Caco-2 (cell line): ENCODE measurements at regions not wholly inside any gene's neighbourhood (a gene's known extent, or its start where the extent isn't known, plus 50 kb on each side); places are given as distances from the start of the nearest gene placed in this dataset.

Experiments
- BruUV-seq: library from RNA; stranded (reverse); fragments of 400-500 nt; replicated peaks from 2 replicates; lab custom pipeline; 2021; lab: Mats Ljungman, UMichigan
- CTCF ChIA-PET: fragments of 300-600 bp; sonication (Branson Sonifier 250); formaldehyde crosslinking; loops from one replicate; lab custom pipeline; 2022; ENCODE audit warnings: antibody characterized with exemption; lab: Charles Lee
- POLR2A ChIA-PET: fragments of 300-600 bp; sonication (Branson Sonifier 250); formaldehyde crosslinking; loops from one replicate; lab custom pipeline; 2022; ENCODE audit warnings: antibody characterized with exemption; lab: Charles Lee
- DNase-seq, 2 experiments: peaks; one replicate each; pipeline versions ENCODE4 v3.0.0 to v3.0.0-alpha.2; 2020 to 2022
- H3K27me3 ChIP-seq: replicated peaks from 2 replicates; pipeline ENCODE4 v1.6.0; 2011; ENCODE audit warnings: low read length; ENCODE audit not compliant: control insufficient read depth, insufficient read depth
- H3K36me3 ChIP-seq: 2 replicates; pipeline ENCODE4 v1.5.1; 2011; ENCODE audit warnings: low read length; ENCODE audit not compliant: control insufficient read depth, insufficient read depth
- H3K4me1 ChIP-seq: fragments of 250-450 bp; sonication (Bioruptor Pico); 2 replicates; pipeline ENCODE4 v1.5.1; 2020; ENCODE audit warnings: mild to moderate bottlenecking
- H3K4me3 ChIP-seq: 2 replicates; pipeline ENCODE4 v1.5.1; 2011; ENCODE audit warnings: low read depth, mild to moderate bottlenecking, control low read depth, low read length
- H3K9me3 ChIP-seq: fragments of 250-450 bp; sonication (Bioruptor Pico); 2 replicates; pipeline ENCODE4 v1.5.1; 2020; ENCODE audit warnings: mild to moderate bottlenecking, moderate library complexity
- H3K27ac Mint-ChIP-seq: one replicate; pipeline ENCODE4 v1.8.0; 2022; ENCODE audit warnings: mixed read lengths; ENCODE audit not compliant: unreplicated experiment
- H3K27me3 Mint-ChIP-seq: one replicate; pipeline ENCODE4 v1.8.0; 2022; ENCODE audit warnings: mixed read lengths; ENCODE audit not compliant: insufficient read depth, unreplicated experiment
- H3K36me3 Mint-ChIP-seq: one replicate; pipeline ENCODE4 v1.8.0; 2022; ENCODE audit warnings: mild to moderate bottlenecking, mixed read lengths; ENCODE audit not compliant: insufficient read depth, unreplicated experiment
- H3K4me1 Mint-ChIP-seq: one replicate; pipeline ENCODE4 v1.8.0; 2022; ENCODE audit warnings: low read depth, mixed read lengths; ENCODE audit not compliant: unreplicated experiment
- H3K4me3 Mint-ChIP-seq: one replicate; pipeline ENCODE4 v1.8.0; 2022; ENCODE audit warnings: mild to moderate bottlenecking, moderate library complexity, mixed read lengths; ENCODE audit not compliant: unreplicated experiment
- H3K9me3 Mint-ChIP-seq: one replicate; pipeline ENCODE4 v1.8.0; 2022; ENCODE audit warnings: mixed read lengths; ENCODE audit not compliant: unreplicated experiment
- CTCF ChIP-seq, 2 experiments: fragments of 200-600 bp in 1 of 2; IDR thresholded peaks; 1 replicate in 1 of 2; 2 replicates in 1 of 2; pipeline versions ENCODE4 v1.5.1 to v1.8.0; 2011 to 2022; ENCODE audit warnings: antibody characterized with exemption in 1 of 2, control low read depth in 1 of 2, inconsistent platforms in 1 of 2, low read depth in 1 of 2, low read length in 1 of 2, mild to moderate bottlenecking in 1 of 2, moderate library complexity in 1 of 2; ENCODE audit not compliant: insufficient read depth in 1 of 2, severe bottlenecking in 1 of 2, unreplicated experiment in 1 of 2
- intact Hi-C: fragments of 100-400 bp; cut with micrococcal nuclease; formaldehyde crosslinking; loops from one replicate; pipeline ENCODE4 v1.10.0; 2022; ENCODE audit not compliant: unreplicated experiment

- CTCF ChIA-PET: no interaction called here
- TF ChIP-seq CTCF (IDR thresholded peaks at IDR 0.05; ENCODE audit: insufficient read depth in 1 of 2, low read depth in 1 of 2, low read length in 1 of 2, severe bottlenecking in 1 of 2, unreplicated experiment in 1 of 2): no peak
- Mint-ChIP-seq H3K27me3 (peaks cover 17% of the 10 kb centered on the region), H3K9me3 (peaks cover 18% of the 10 kb centered on the region), H3K27ac (no peak overlapping the region), H3K4me1 (no peaks in the 10 kb centered on the region), H3K36me3 (no peaks in the 10 kb centered on the region), H3K4me3 (no peak overlapping the region)
- Histone ChIP-seq H3K27me3 (no peaks in the 10 kb centered on the region), H3K36me3 (no peaks in the 10 kb centered on the region), H3K4me3 (no peak overlapping the region), H3K4me1 (no peaks in the 10 kb centered on the region), H3K9me3 (peaks cover 16% of the 10 kb centered on the region)
- BruUV-seq: no TSS peak
- DNase-seq: no peak
- POLR2A ChIA-PET: no interaction called here
- intact Hi-C loops: no loop called here
Observed at GRCh38 chr11:134893810-134894685, 482.0 kb upstream of the B3GAT1 start.

GRCh38 chr11:134890446-134890845 is 478.4 kb upstream of the B3GAT1 start:
- no peak for DNase-seq
- Mint-ChIP-seq H3K27ac (no peak overlapping the region), H3K9me3 (peaks cover 17% of the 10 kb centered on the region), H3K4me3 (no peak overlapping the region), H3K36me3 (no peaks in the 10 kb centered on the region), H3K4me1 (no peaks in the 10 kb centered on the region), H3K27me3 (peaks cover 24% of the 10 kb centered on the region)
- H3K4me3 ChIP-seq: no peak overlapping the region
- intact Hi-C loops: no loop called here
- H3K36me3 ChIP-seq: no peaks in the 10 kb centered on the region
- BruUV-seq: no TSS peak
- POLR2A ChIA-PET: no interaction called here
- no peaks in the 10 kb centered on the region for H3K27me3 ChIP-seq
- peaks cover 13% of the 10 kb centered on the region for H3K9me3 ChIP-seq
- no peaks in the 10 kb centered on the region for H3K4me1 ChIP-seq
- no peak for TF ChIP-seq CTCF (IDR thresholded peaks at IDR 0.05; ENCODE audit: insufficient read depth in 1 of 2, low read depth in 1 of 2, low read length in 1 of 2, severe bottlenecking in 1 of 2, unreplicated experiment in 1 of 2)
- CTCF ChIA-PET: no interaction called here

GRCh38 chr11:134889832-134890231 is 477.8 kb upstream of the B3GAT1 start:
- Histone ChIP-seq H3K9me3 (peaks cover 13% of the 10 kb centered on the region), H3K27me3 (no peaks in the 10 kb centered on the region), H3K4me3 (no peak overlapping the region), H3K4me1 (no peaks in the 10 kb centered on the region), H3K36me3 (no peaks in the 10 kb centered on the region)
- TF ChIP-seq CTCF (IDR thresholded peaks at IDR 0.05; ENCODE audit: insufficient read depth in 1 of 2, low read depth in 1 of 2, low read length in 1 of 2, severe bottlenecking in 1 of 2, unreplicated experiment in 1 of 2): no peak
- CTCF ChIA-PET: no interaction called here
- Mint-ChIP-seq H3K4me3 (no peak overlapping the region), H3K27ac (no peak overlapping the region), H3K27me3 (peaks cover 24% of the 10 kb centered on the region), H3K9me3 (peaks cover 17% of the 10 kb centered on the region), H3K4me1 (no peaks in the 10 kb centered on the region), H3K36me3 (no peaks in the 10 kb centered on the region)
- intact Hi-C loops: no loop called here
- no peak for DNase-seq
- POLR2A ChIA-PET: no interaction called here
- BruUV-seq: no TSS peak
